OCI-LY7 (cell line): ENCODE measurements at regions not wholly inside any gene's neighbourhood (a gene's known extent, or its start where the extent isn't known, plus 50 kb on each side); places are given as distances from the start of the nearest gene placed in this dataset.
"Not testable (repeated sequence)": the region's sequence is repeated elsewhere in the genome, so short reads cannot be mapped to it uniquely, and the experiment has no call there.

Experiments
- CTCF ChIP-seq: fragments of 200-600 bp; sonication (generic); conservative IDR thresholded peaks from 2 replicates; pipeline ENCODE4 v1.5.1; 2014; ENCODE audit warnings: mild to moderate bottlenecking, antibody characterized with exemption, low read length, moderate library complexity, mixed read lengths
- EZH2phosphoT487 ChIP-seq: fragments of 200-600 bp; sonication (generic); IDR thresholded peaks from 2 replicates; pipeline ENCODE4 v1.6.1; 2018; ENCODE audit warnings: low read depth, borderline replicate concordance, mild to moderate bottlenecking, mixed run types, antibody characterized with exemption, low read length, moderate library complexity, mixed read lengths

GRCh38 chr17:65301882-65302281 is 164.7 kb downstream of the RGS9 start:
- not testable (repeated sequence) for TF ChIP-seq EZH2phosphoT487, CTCF
